Thymus (tissue), 11 donors: ENCODE measurements at regions not wholly inside any gene's neighbourhood (a gene's known extent, or its start where the extent isn't known, plus 50 kb on each side); places are given as distances from the start of the nearest gene placed in this dataset.
"Not testable (repeated sequence)": the region's sequence is repeated elsewhere in the genome, so short reads cannot be mapped to it uniquely, and the experiment has no call there.

Experiments
- DNase-seq, 9 donors: peaks; one replicate each; pipeline ENCODE4 v3.0.0-alpha.2; 2013; ENCODE audit warnings: low spot score in 9 of 9, low read depth in 6 of 9, missing footprints in 1 of 9
- H3K27ac ChIP-seq, 2 donors: one replicate each; pipeline ENCODE4 v1.5.1; 2013; ENCODE audit warnings: control low read depth in 1 of 2, low read depth in 1 of 2, low read length in 1 of 2, mild to moderate bottlenecking in 1 of 2, moderate library complexity in 1 of 2
- H3K27me3 ChIP-seq, 2 donors: one replicate each; pipeline ENCODE4 v1.5.1; 2013; ENCODE audit warnings: low read length in 1 of 2; ENCODE audit not compliant: control insufficient read depth in 2 of 2, insufficient read depth in 1 of 2
- H3K36me3 ChIP-seq, 2 donors: one replicate each; pipeline ENCODE4 v1.5.1; 2013; ENCODE audit warnings: low read length in 1 of 2, mild to moderate bottlenecking in 1 of 2, moderate library complexity in 1 of 2; ENCODE audit not compliant: control insufficient read depth in 2 of 2, insufficient read depth in 2 of 2
- H3K4me1 ChIP-seq, 2 donors: one replicate each; pipeline ENCODE4 v1.5.1; 2013; ENCODE audit warnings: low read length in 2 of 2; ENCODE audit not compliant: control insufficient read depth in 2 of 2, insufficient read depth in 2 of 2
- H3K4me3 ChIP-seq, 2 donors: one replicate each; pipeline ENCODE4 v1.5.1; 2013; ENCODE audit warnings: low read length in 2 of 2, control low read depth in 1 of 2, mild to moderate bottlenecking in 1 of 2
- H3K9me3 ChIP-seq, 2 donors: one replicate each; pipeline ENCODE4 v1.5.1; 2013; ENCODE audit warnings: low read length in 1 of 2, mild to moderate bottlenecking in 1 of 2; ENCODE audit not compliant: control insufficient read depth in 2 of 2, insufficient read depth in 1 of 2
- WGBS: extraction: QIAGEN DNeasy Blood & Tissue Kit; methylation state at CpG from one replicate; pipeline ENCODE4 v1.1.7; 2013; 5-methylcytosine and 5-hydroxymethylcytosine counted together
- donor health status: healthy.

DNA sequence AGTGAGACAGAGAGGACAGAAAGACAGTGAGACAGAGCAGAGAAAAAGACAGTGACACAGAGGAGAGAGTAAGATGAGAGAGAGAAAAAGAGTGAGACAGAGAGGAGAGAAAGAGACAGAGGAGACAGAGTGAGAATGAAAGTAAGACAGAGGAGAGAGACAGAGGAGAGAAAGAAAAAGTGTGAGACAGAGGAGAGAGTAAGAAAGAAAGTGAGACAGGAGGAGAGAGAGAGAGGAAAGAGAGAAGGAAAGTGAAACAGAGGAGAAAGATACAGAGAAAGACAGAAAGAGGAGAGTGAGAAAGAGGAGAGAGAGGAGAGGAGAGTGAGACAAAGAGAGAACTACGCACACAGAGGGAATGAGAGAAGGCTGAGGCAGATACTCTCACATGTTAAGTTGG is 411.6 kb upstream of the USP9Y start:
- no peaks in the 10 kb centered on the region for H3K36me3 ChIP-seq
- no peaks in the 10 kb centered on the region for H3K9me3 ChIP-seq
- 77% methylated on average over 1 of the region's 1 CpG for WGBS
- DNase-seq: no peak
- H3K4me3 ChIP-seq: no peak overlapping the region
- no peak overlapping the region for H3K27ac ChIP-seq
- no peaks in the 10 kb centered on the region for H3K27me3 ChIP-seq
- H3K4me1 ChIP-seq: no peaks in the 10 kb centered on the region

DNA sequence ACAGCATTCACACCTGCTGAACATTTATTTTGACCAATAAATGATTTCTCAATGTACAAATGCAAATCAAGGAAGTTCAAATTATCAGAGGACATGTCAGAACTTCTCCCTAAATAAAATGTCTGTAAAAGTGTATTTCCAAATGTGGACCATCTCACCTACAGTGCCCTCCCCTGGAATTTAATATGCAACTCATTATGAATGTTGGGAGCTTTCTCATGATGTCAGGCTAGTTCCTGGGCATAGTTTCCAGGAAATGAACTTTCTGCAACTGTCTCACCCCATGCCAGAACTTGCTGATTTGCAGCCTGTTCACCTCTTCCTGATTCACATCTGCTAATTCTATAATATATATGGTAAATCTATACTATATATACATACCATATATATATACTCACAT is 408.5 kb upstream of the USP9Y start:
- no peaks in the 10 kb centered on the region for H3K27me3 ChIP-seq
- H3K9me3 ChIP-seq: no peaks in the 10 kb centered on the region
- no peak for DNase-seq
- H3K4me1 ChIP-seq: no peaks in the 10 kb centered on the region
- H3K4me3 ChIP-seq: no peak overlapping the region
- no peak overlapping the region for H3K27ac ChIP-seq
- H3K36me3 ChIP-seq: no peaks in the 10 kb centered on the region

GRCh38 chrY:12296460-12296859 is 404.6 kb upstream of the USP9Y start:
- 93% methylated on average over 1 of the region's 1 CpG for WGBS
- Histone ChIP-seq H3K4me3 (no peak overlapping the region), H3K27me3 (no peaks in the 10 kb centered on the region), H3K4me1 (no peaks in the 10 kb centered on the region), H3K27ac (no peak overlapping the region), H3K36me3 (no peaks in the 10 kb centered on the region), H3K9me3 (no peaks in the 10 kb centered on the region)
- no peak for DNase-seq

DNA sequence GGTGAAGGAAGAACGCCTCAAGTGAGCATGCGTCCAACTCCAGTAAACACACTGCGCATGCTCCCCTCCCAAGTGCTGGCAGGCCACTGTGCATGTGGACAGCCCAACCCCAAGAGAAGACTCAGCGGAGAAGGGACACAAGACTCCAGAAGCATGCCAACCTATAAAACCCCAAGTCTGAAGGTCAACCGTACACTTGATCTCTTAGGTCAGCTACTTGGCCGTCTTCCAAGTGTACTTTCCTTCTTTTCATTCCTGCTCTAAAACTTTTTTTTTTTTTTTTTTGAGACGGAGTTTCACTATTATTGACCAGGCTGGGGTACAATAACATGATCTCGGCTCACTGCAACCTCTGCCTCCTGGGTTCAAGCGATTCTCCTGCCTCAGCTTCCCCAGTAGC is 401.2 kb upstream of the USP9Y start:
- not testable (repeated sequence) for DNase-seq, H3K36me3 ChIP-seq, H3K4me3 ChIP-seq, H3K4me1 ChIP-seq, H3K27me3 ChIP-seq, H3K9me3 ChIP-seq, H3K27ac ChIP-seq
- 90% methylated on average over 9 of the region's 9 CpGs for WGBS

- Histone ChIP-seq H3K4me1 (no peaks in the 10 kb centered on the region), H3K4me3 (no peak overlapping the region), H3K36me3 (no peaks in the 10 kb centered on the region), H3K27me3 (no peaks in the 10 kb centered on the region), H3K9me3 (no peaks in the 10 kb centered on the region), H3K27ac (no peak overlapping the region)
- WGBS: 61% methylated on average over 4 of the region's 4 CpGs
- no peak for DNase-seq
These were observed 397.6 kb upstream of the USP9Y start for GRCh38 chrY:12303464-12303863.

DNA sequence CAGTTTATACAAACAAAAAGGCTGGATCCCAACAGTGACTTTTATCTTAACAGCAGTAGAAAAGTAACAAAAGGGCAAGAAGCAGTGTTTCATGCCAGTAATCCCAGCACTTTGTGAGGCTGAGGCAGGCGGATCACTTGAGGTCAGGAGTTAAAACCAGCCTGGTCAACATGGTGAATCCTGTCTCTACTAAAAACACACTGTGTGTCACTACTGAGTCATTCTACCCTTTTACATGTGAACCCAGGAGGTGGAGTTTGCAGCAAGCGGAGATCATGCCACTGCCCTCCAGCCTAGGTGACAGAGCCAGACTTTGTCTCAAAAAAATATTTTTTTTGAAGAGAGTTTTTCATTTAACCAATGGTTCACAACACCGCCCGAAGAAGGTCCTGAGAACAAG is 395.6 kb upstream of the USP9Y start:
- Histone ChIP-seq H3K36me3 (no peaks in the 10 kb centered on the region), H3K27me3 (no peaks in the 10 kb centered on the region), H3K9me3 (no peaks in the 10 kb centered on the region), H3K4me1 (no peaks in the 10 kb centered on the region), H3K4me3 (no peak overlapping the region), H3K27ac (no peak overlapping the region)
- 86% methylated on average over 4 of the region's 4 CpGs for WGBS
- DNase-seq: no peak

- no peaks in the 10 kb centered on the region for H3K27me3 ChIP-seq
- H3K4me1 ChIP-seq: no peaks in the 10 kb centered on the region
- no peaks in the 10 kb centered on the region for H3K9me3 ChIP-seq
- H3K36me3 ChIP-seq: no peaks in the 10 kb centered on the region
- no peak overlapping the region for H3K4me3 ChIP-seq
- DNase-seq: no peak
- H3K27ac ChIP-seq: no peak overlapping the region
- WGBS: 29% methylated on average over 10 of the region's 10 CpGs
These were observed 391.8 kb upstream of the USP9Y start for GRCh38 chrY:12309212-12309611.

GRCh38 chrY:12310832-12311231 is 390.2 kb upstream of the USP9Y start:
- Histone ChIP-seq H3K27me3 (no peaks in the 10 kb centered on the region), H3K27ac (no peak overlapping the region), H3K9me3 (no peaks in the 10 kb centered on the region), H3K36me3 (no peaks in the 10 kb centered on the region), H3K4me1 (no peaks in the 10 kb centered on the region), H3K4me3 (no peak overlapping the region)
- no peak for DNase-seq
- 91% methylated on average over 5 of the region's 5 CpGs for WGBS

DNA sequence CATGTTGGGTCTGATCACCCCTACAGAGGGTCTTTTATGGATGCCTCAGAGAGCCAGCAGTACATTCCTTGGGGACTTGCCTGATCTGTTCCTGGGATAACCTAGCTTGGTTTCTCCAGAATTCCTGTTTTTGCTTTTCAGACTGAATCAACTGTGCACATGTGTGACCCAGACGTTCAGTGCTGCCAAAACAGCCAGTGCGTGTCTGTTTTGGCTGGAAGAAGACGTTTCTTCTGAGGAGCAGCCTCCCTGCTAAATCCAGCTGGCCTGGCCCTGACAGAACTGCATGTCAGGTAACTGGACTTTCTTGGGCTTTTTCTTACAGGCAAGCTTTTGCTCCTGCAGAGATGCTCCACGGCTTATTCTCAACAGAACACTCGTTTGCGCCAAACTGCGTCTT is 373.3 kb upstream of the USP9Y start:
- no peaks in the 10 kb centered on the region for H3K27me3 ChIP-seq
- DNase-seq: no peak
- 86% methylated on average over 7 of the region's 7 CpGs for WGBS
- no peak overlapping the region for H3K4me3 ChIP-seq
- no peak overlapping the region for H3K27ac ChIP-seq
- H3K36me3 ChIP-seq: no peaks in the 10 kb centered on the region
- H3K4me1 ChIP-seq: no peaks in the 10 kb centered on the region
- H3K9me3 ChIP-seq: no peaks in the 10 kb centered on the region

DNA sequence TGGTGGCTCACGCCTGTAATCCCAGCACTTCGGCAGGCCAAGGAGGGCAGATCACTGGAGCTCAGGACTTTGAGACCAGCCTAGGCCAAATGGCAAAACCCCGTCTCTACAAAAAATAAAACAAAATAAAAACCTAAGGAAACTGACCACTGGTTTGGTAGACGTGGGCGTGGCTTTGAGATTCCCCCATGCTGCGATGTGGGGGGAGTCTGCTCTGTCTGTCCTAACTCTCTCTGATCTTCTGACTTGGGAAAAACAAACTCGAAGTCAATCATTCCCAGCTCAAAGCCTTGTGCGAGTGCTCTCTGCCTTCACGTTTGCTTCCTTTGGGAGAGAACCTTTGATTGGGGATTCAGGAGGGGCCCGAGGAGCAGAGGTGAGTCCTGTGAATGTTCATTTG is 369.1 kb upstream of the USP9Y start:
- H3K36me3 ChIP-seq, H3K9me3 ChIP-seq, DNase-seq, H3K4me1 ChIP-seq, H3K4me3 ChIP-seq, H3K27ac ChIP-seq, H3K27me3 ChIP-seq: not testable (repeated sequence)
- 97% methylated on average over 8 of the region's 10 CpGs for WGBS
